Neuronal stem cell (in vitro differentiated cells): ENCODE measurements at regions not wholly inside any gene's neighbourhood (a gene's known extent, or its start where the extent isn't known, plus 50 kb on each side); places are given as distances from the start of the nearest gene placed in this dataset.

ENCODE experiments used
- DNase-seq: peaks from one replicate; pipeline ENCODE4 v3.0.0-alpha.2; 2013; ENCODE audit warnings: low spot score
- H2AFZ ChIP-seq: one replicate; pipeline ENCODE4 v1.6.1; 2013; ENCODE audit warnings: mild to moderate bottlenecking, low read length, inconsistent platforms
- H2AK5ac ChIP-seq: 2 replicates; pipeline ENCODE4 v1.6.1; 2013; ENCODE audit warnings: low read depth, mild to moderate bottlenecking, inconsistent platforms, low read length, moderate library complexity, mixed read lengths
- H2BK120ac ChIP-seq: 2 replicates; pipeline ENCODE4 v1.6.1; 2013; ENCODE audit warnings: low read depth, mild to moderate bottlenecking, inconsistent platforms, low read length, moderate library complexity, mixed read lengths
- H2BK12ac ChIP-seq: one replicate; pipeline ENCODE4 v1.6.1; 2013; ENCODE audit warnings: low read length, inconsistent platforms
- H2BK15ac ChIP-seq: 2 replicates; pipeline ENCODE4 v1.6.1; 2013; ENCODE audit warnings: mild to moderate bottlenecking, low read length, inconsistent platforms, mixed read lengths
- H2BK5ac ChIP-seq: one replicate; pipeline ENCODE4 v1.6.1; 2013; ENCODE audit warnings: inconsistent platforms, mild to moderate bottlenecking, low read length, moderate library complexity
- H3K14ac ChIP-seq: one replicate; pipeline ENCODE4 v1.6.1; 2013; ENCODE audit warnings: low read length, inconsistent platforms
- H3K18ac ChIP-seq: 2 replicates; pipeline ENCODE4 v1.6.1; 2013; ENCODE audit warnings: low read length, inconsistent platforms
- H3K23ac ChIP-seq: 2 replicates; pipeline ENCODE4 v1.6.1; 2013; ENCODE audit warnings: low read depth, mild to moderate bottlenecking, mixed read lengths, low read length, inconsistent platforms; ENCODE audit not compliant: poor library complexity
- H3K27ac ChIP-seq: replicated peaks from 3 replicates; pipeline ENCODE4 v1.5.1; 2013; ENCODE audit warnings: low read length, inconsistent platforms
- H3K27me3 ChIP-seq, 3 experiments: 2 replicates each; pipeline ENCODE4 v1.6.1; 2013; ENCODE audit warnings: low read length in 3 of 3, mild to moderate bottlenecking in 2 of 3, inconsistent platforms in 1 of 3, low read depth in 1 of 3, mixed read lengths in 1 of 3, moderate library complexity in 1 of 3; ENCODE audit not compliant: control insufficient read depth in 3 of 3, insufficient read depth in 3 of 3
- H3K36me3 ChIP-seq, 2 donors: replicated peaks in 1 of 2; 2 replicates each; pipeline ENCODE4 v1.6.1; 2013; ENCODE audit warnings: low read length in 2 of 2; ENCODE audit not compliant: control insufficient read depth in 2 of 2, insufficient read depth in 2 of 2
- H3K4ac ChIP-seq: 2 replicates; pipeline ENCODE4 v1.6.1; 2013; ENCODE audit warnings: inconsistent platforms, mild to moderate bottlenecking, low read length, moderate library complexity
- H3K4me1 ChIP-seq, 2 donors: 1 replicate in 1 of 2; 2 replicates in 1 of 2; pipeline ENCODE4 v1.6.1; 2013; ENCODE audit warnings: low read length in 2 of 2, low read depth in 1 of 2; ENCODE audit not compliant: control insufficient read depth in 2 of 2, insufficient read depth in 1 of 2
- H3K4me2 ChIP-seq: one replicate; pipeline ENCODE4 v1.6.1; 2013; ENCODE audit warnings: mild to moderate bottlenecking, low read length, inconsistent platforms; ENCODE audit not compliant: insufficient read depth, poor library complexity, severe bottlenecking
- H3K4me3 ChIP-seq, 2 donors: 2 replicates each; pipeline ENCODE4 v1.5.1; 2013; ENCODE audit warnings: low read length in 2 of 2, mild to moderate bottlenecking in 2 of 2, inconsistent platforms in 1 of 2, moderate library complexity in 1 of 2
- H3K79me1 ChIP-seq: one replicate; pipeline ENCODE4 v1.6.1; 2013; ENCODE audit warnings: low read depth, mild to moderate bottlenecking, inconsistent platforms, low read length, moderate library complexity
- H3K9ac ChIP-seq: one replicate; pipeline ENCODE4 v1.6.1; 2013; ENCODE audit warnings: mild to moderate bottlenecking, low read depth, low read length, inconsistent platforms; ENCODE audit not compliant: poor library complexity
- H3K9me3 ChIP-seq, 2 donors: replicated peaks in 1 of 2; 2 replicates each; pipeline versions ENCODE3 to v1.6.1; 2013; ENCODE audit warnings: low read length in 2 of 2, mild to moderate bottlenecking in 2 of 2, inconsistent platforms in 1 of 2, low read depth in 1 of 2, mixed read lengths in 1 of 2, moderate library complexity in 1 of 2; ENCODE audit not compliant: control insufficient read depth in 2 of 2, insufficient read depth in 1 of 2
- H4K8ac ChIP-seq: one replicate; pipeline ENCODE4 v1.6.1; 2013; ENCODE audit warnings: low read depth, mild to moderate bottlenecking, inconsistent platforms, low read length, moderate library complexity
- H4K91ac ChIP-seq: one replicate; pipeline ENCODE4 v1.6.1; 2013; ENCODE audit warnings: low read length, low read depth, mild to moderate bottlenecking, inconsistent platforms; ENCODE audit not compliant: poor library complexity
- WGBS, 2 donors: extraction: QIAGEN DNeasy Blood & Tissue Kit; methylation state at CpG; one replicate each; pipeline ENCODE4 v1.1.7; 2013; ENCODE audit warnings: missing lambda C conversion rate in 2 of 2, mixed read lengths in 1 of 2; ENCODE audit not compliant: insufficient read length in 2 of 2, insufficient replicate concordance in 1 of 2; ENCODE audit errors: extremely low coverage in 2 of 2; 5-methylcytosine and 5-hydroxymethylcytosine counted together

GRCh38 chr2:188013767-188014166, 277.9 kb upstream of the GULP1 start:
- H2BK120ac ChIP-seq = no peak overlapping the region
- H2AK5ac ChIP-seq = no peak overlapping the region

GRCh38 chr2:188016917-188017316, 274.8 kb upstream of the GULP1 start:
- H3K4me2 ChIP-seq = no peak overlapping the region
- no peak overlapping the region for H3K14ac ChIP-seq
- no peak overlapping the region for H3K23ac ChIP-seq
- DNase-seq = no peak
- H4K8ac ChIP-seq = no peak overlapping the region
- no peak overlapping the region for H2BK12ac ChIP-seq
- H3K4ac ChIP-seq = no peak overlapping the region
- no peak overlapping the region for H2BK15ac ChIP-seq
- no peak overlapping the region for H3K9ac ChIP-seq
- H3K18ac ChIP-seq = no peak overlapping the region
- H3K79me1 ChIP-seq = no peaks in the 10 kb centered on the region
- H2AFZ ChIP-seq = no peak overlapping the region
- no peak overlapping the region for H2BK5ac ChIP-seq
- no peaks in the 10 kb centered on the region for H3K36me3 ChIP-seq
- H4K91ac ChIP-seq = no peak overlapping the region
- H2BK120ac ChIP-seq = no peak overlapping the region
- no peak overlapping the region for H3K27ac ChIP-seq
- H3K4me1 ChIP-seq = no peaks in the 10 kb centered on the region
- no peak overlapping the region for H2AK5ac ChIP-seq
- H3K9me3 ChIP-seq = peaks cover 3 to 6% of the 10 kb centered on the region in 2 donors
- no peak overlapping the region for H3K4me3 ChIP-seq
- WGBS, 2 donors = no CpG with 5 or more reads among the region's 3 CpGs
- no peaks in the 10 kb centered on the region for H3K27me3 ChIP-seq

More at GRCh38 chr2:188013767-188014166, 277.9 kb upstream of the GULP1 start:
- H3K4me2 ChIP-seq = no peak overlapping the region
- H4K91ac ChIP-seq = no peak overlapping the region
- no peak overlapping the region for H3K14ac ChIP-seq
- no peak overlapping the region for H3K4me3 ChIP-seq
- no peak overlapping the region for H2BK15ac ChIP-seq
- no peak overlapping the region for H2BK12ac ChIP-seq
- H3K9me3 ChIP-seq = no peaks in the 10 kb centered on the region
- H3K18ac ChIP-seq = no peak overlapping the region
- no peak overlapping the region for H3K4ac ChIP-seq
- H3K4me1 ChIP-seq = no peaks in the 10 kb centered on the region
- H3K27ac ChIP-seq = no peak overlapping the region
- H3K9ac ChIP-seq = no peak overlapping the region
- no peaks in the 10 kb centered on the region for H3K79me1 ChIP-seq
- no peaks in the 10 kb centered on the region for H3K36me3 ChIP-seq
- no peak for DNase-seq
- H3K23ac ChIP-seq = no peak overlapping the region
- H2BK5ac ChIP-seq = no peak overlapping the region
- H4K8ac ChIP-seq = no peak overlapping the region
- no peaks in the 10 kb centered on the region for H3K27me3 ChIP-seq
- H2AFZ ChIP-seq = no peak overlapping the region

DNA sequence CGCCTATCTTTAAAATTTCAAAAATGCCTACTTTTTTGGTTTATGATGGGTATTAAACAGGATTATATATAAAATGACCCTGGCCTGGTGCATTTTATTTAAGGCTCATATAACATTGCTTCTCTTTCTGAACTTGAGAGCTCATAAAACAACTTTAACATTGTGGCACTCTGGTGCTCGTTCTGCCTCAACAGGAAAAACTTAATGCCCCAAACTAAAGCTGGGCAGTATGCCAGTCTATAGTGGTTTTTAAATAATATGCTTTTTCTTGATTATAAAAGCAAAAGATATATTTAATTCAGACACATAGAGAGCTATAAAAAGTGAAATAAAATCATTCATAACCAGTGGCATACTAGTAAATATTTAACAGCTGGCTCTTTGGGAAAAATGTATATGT, 269.3 kb upstream of the GULP1 start:
- no peak overlapping the region for H3K27ac ChIP-seq
- no peak for DNase-seq
- H2AFZ ChIP-seq = no peak overlapping the region
- H3K36me3 ChIP-seq = no peaks in the 10 kb centered on the region
- H3K23ac ChIP-seq = no peak overlapping the region
- H3K9ac ChIP-seq = no peak overlapping the region
- H2BK5ac ChIP-seq = no peak overlapping the region
- no peak overlapping the region for H3K14ac ChIP-seq
- no peak overlapping the region for H4K91ac ChIP-seq
- H2BK120ac ChIP-seq = no peak overlapping the region
- H3K4me3 ChIP-seq = no peak overlapping the region
- no peak overlapping the region for H2BK12ac ChIP-seq
- no peak overlapping the region for H4K8ac ChIP-seq
- no peaks in the 10 kb centered on the region for H3K4me1 ChIP-seq
- peaks cover 3 to 6% of the 10 kb centered on the region in 2 donors for H3K9me3 ChIP-seq
- no peak overlapping the region for H3K4ac ChIP-seq
- no peaks in the 10 kb centered on the region for H3K27me3 ChIP-seq
- H2AK5ac ChIP-seq = no peak overlapping the region
- no peak overlapping the region for H2BK15ac ChIP-seq
- no peak overlapping the region for H3K18ac ChIP-seq
- no CpG with 5 or more reads among the region's 2 CpGs for WGBS, 2 donors
- H3K79me1 ChIP-seq = no peaks in the 10 kb centered on the region
- no peak overlapping the region for H3K4me2 ChIP-seq

- no peak overlapping the region for H3K18ac ChIP-seq
- H3K27ac ChIP-seq = no peak overlapping the region
- H2BK15ac ChIP-seq = no peak overlapping the region
- H3K79me1 ChIP-seq = no peaks in the 10 kb centered on the region
- H3K4ac ChIP-seq = no peak overlapping the region
- H2BK12ac ChIP-seq = no peak overlapping the region
- H3K23ac ChIP-seq = no peak overlapping the region
- H4K91ac ChIP-seq = no peak overlapping the region
- H3K4me2 ChIP-seq = no peak overlapping the region
- no peak overlapping the region for H2BK120ac ChIP-seq
- H3K9ac ChIP-seq = no peak overlapping the region
- no peak overlapping the region for H2BK5ac ChIP-seq
- H2AK5ac ChIP-seq = no peak overlapping the region
- no peak overlapping the region for H3K4me3 ChIP-seq
- H3K14ac ChIP-seq = no peak overlapping the region
- H2AFZ ChIP-seq = no peak overlapping the region
- no peak for DNase-seq
- H4K8ac ChIP-seq = no peak overlapping the region
- WGBS, 2 donors = no CpG with 5 or more reads among the region's 1 CpG
- no peaks in the 10 kb centered on the region for H3K4me1 ChIP-seq
- peaks cover 3 to 6% of the 10 kb centered on the region in 2 donors for H3K9me3 ChIP-seq
- H3K27me3 ChIP-seq = no peaks in the 10 kb centered on the region
- no peaks in the 10 kb centered on the region for H3K36me3 ChIP-seq
Measured at GRCh38 chr2:188023035-188023434, 268.6 kb upstream of the GULP1 start.
